EL (cell line): ENCODE measurements at regions not wholly inside any gene's neighbourhood (a gene's known extent, or its start where the extent isn't known, plus 50 kb on each side); places are given as distances from the start of the nearest gene placed in this dataset.

ENCODE experiments used
- DNase-seq: peaks from one replicate; pipeline ENCODE4 v3.0.0-alpha.2; 2016

- peak; percentile 72 for DNase-seq
Measured at GRCh38 chr5:145237843-145238242, 597.3 kb downstream of the PRELID2 start.

- peak; percentile 19 for DNase-seq
Measured at GRCh38 chr5:145236983-145237382, 598.2 kb downstream of the PRELID2 start.

GRCh38 chr5:145236127-145236526 is 599.0 kb downstream of the PRELID2 start:
- DNase-seq, result peak; percentile 37

GRCh38 chr5:145233461-145233860 is 601.7 kb downstream of the PRELID2 start:
- DNase-seq, result no peak

- DNase-seq, result no peak
Measured at GRCh38 chr5:145230781-145231180, 604.4 kb downstream of the PRELID2 start.

GRCh38 chr5:145228564-145228963 is 606.6 kb downstream of the PRELID2 start:
- DNase-seq, result no peak

GRCh38 chr5:145227881-145228280 is 607.3 kb downstream of the PRELID2 start:
- DNase-seq, result no peak

- no peak for DNase-seq
Measured at GRCh38 chr5:145226726-145227125, 608.4 kb downstream of the PRELID2 start.

- no peak for DNase-seq
Measured at GRCh38 chr5:145225529-145225928, 609.6 kb downstream of the PRELID2 start.

- no peak for DNase-seq
Measured at GRCh38 chr5:145223582-145223981, 611.6 kb downstream of the PRELID2 start.

- no peak for DNase-seq
Measured at GRCh38 chr5:145222622-145223021, 612.5 kb downstream of the PRELID2 start.

- no peak for DNase-seq
Measured at GRCh38 chr5:145221416-145221815, 613.7 kb downstream of the PRELID2 start.

- DNase-seq, result no peak
Measured at GRCh38 chr5:145220481-145220880, 614.7 kb downstream of the PRELID2 start.

- DNase-seq, result no peak
Measured at GRCh38 chr5:145218982-145219381, 616.2 kb downstream of the PRELID2 start.

GRCh38 chr5:145218019-145218418 is 617.1 kb downstream of the PRELID2 start:
- DNase-seq, result no peak

- no peak for DNase-seq
Measured at GRCh38 chr5:145210020-145210419, 625.1 kb downstream of the PRELID2 start.

- DNase-seq, result no peak
Measured at GRCh38 chr5:145205546-145205945, 629.6 kb downstream of the PRELID2 start.

GRCh38 chr5:145204743-145205142 is 630.4 kb downstream of the PRELID2 start:
- DNase-seq, result no peak

GRCh38 chr5:145203193-145203592 is 631.9 kb downstream of the PRELID2 start:
- DNase-seq, result peak; percentile 11

- peak; percentile 50 for DNase-seq
Measured at GRCh38 chr5:145198525-145199260, 636.4 kb downstream of the PRELID2 start.

GRCh38 chr5:145189746-145190145 is 645.4 kb downstream of the PRELID2 start:
- DNase-seq, result peak; percentile 51

- no peak for DNase-seq
Measured at GRCh38 chr5:145180371-145180770, 654.8 kb downstream of the PRELID2 start.

GRCh38 chr5:145178641-145179523 is 656.3 kb downstream of the PRELID2 start:
- DNase-seq, result peak; percentile 51

GRCh38 chr5:145176041-145176440 is 659.1 kb downstream of the PRELID2 start:
- no peak for DNase-seq
